Liver (tissue), 3 donors: ENCODE measurements at regions not wholly inside any gene's neighbourhood (a gene's known extent, or its start where the extent isn't known, plus 50 kb on each side); places are given as distances from the start of the nearest gene placed in this dataset.

Experiments used
- ATF3 ChIP-seq: IDR thresholded peaks from 2 replicates; pipeline ENCODE4 v1.6.1; 2016; ENCODE audit warnings: antibody characterized with exemption
- CTCF ChIP-seq: fragments of 150-350 bp; IDR thresholded peaks from 2 replicates; pipeline ENCODE4 v1.5.1; 2017; ENCODE audit warnings: improper control_type of control experiment, low read depth, low read length; ENCODE audit not compliant: missing input control
- EGR1 ChIP-seq, 2 donors: IDR thresholded peaks; 2 replicates each; pipeline ENCODE4 v1.6.1; 2016 to 2018; ENCODE audit warnings: antibody characterized with exemption in 2 of 2, low read depth in 2 of 2
- GABPA ChIP-seq, 2 donors: IDR thresholded peaks in 1 of 2; conservative IDR thresholded peaks in 1 of 2; 2 replicates each; pipeline ENCODE4 v1.6.1; 2016; ENCODE audit warnings: antibody characterized with exemption in 2 of 2, mild to moderate bottlenecking in 1 of 2, moderate library complexity in 1 of 2
- HNF4A ChIP-seq, 2 donors: conservative IDR thresholded peaks; 2 replicates each; pipeline ENCODE4 v1.6.1; 2016; ENCODE audit warnings: antibody characterized with exemption in 2 of 2, mild to moderate bottlenecking in 2 of 2
- JUND ChIP-seq, 2 donors: IDR thresholded peaks; 2 replicates each; pipeline ENCODE4 v1.6.1; 2016; ENCODE audit warnings: antibody characterized with exemption in 2 of 2
- MAX ChIP-seq: IDR thresholded peaks from 2 replicates; pipeline ENCODE4 v1.6.1; 2016; ENCODE audit warnings: antibody characterized with exemption
- NR2F2 ChIP-seq: IDR thresholded peaks from 2 replicates; pipeline ENCODE4 v1.6.1; 2016; ENCODE audit warnings: antibody characterized with exemption
- RAD21 ChIP-seq, 2 donors: IDR thresholded peaks; 2 replicates each; pipeline ENCODE4 v1.6.1; 2016; ENCODE audit warnings: antibody characterized with exemption in 2 of 2, mild to moderate bottlenecking in 2 of 2
- REST ChIP-seq: IDR thresholded peaks from 2 replicates; pipeline ENCODE4 v1.6.1; 2016; ENCODE audit warnings: antibody characterized with exemption, mild to moderate bottlenecking
- RXRA ChIP-seq, 2 donors: IDR thresholded peaks; 2 replicates each; pipeline ENCODE4 v1.6.1; 2017 to 2018; ENCODE audit warnings: antibody characterized with exemption in 2 of 2, mild to moderate bottlenecking in 1 of 2
- TAF1 ChIP-seq: conservative IDR thresholded peaks from 2 replicates; pipeline ENCODE4 v1.6.1; 2016; ENCODE audit warnings: antibody characterized with exemption, mild to moderate bottlenecking
- YY1 ChIP-seq: IDR thresholded peaks from 2 replicates; pipeline ENCODE4 v1.6.1; 2016; ENCODE audit warnings: antibody characterized with exemption, mild to moderate bottlenecking
- ZBTB33 ChIP-seq: IDR thresholded peaks from 2 replicates; pipeline ENCODE4 v1.6.1; 2016; ENCODE audit warnings: antibody characterized with exemption
- donor health status: healthy.
- donor health status: healthy.

- TF ChIP-seq CTCF (no peak), JUND (IDR thresholded peaks at IDR 0.05) (no peak), MAX (no peak), HNF4A (conservative IDR thresholded peaks at IDR 0.05) (no peak), NR2F2 (no peak), EGR1 (IDR thresholded peaks at IDR 0.05; ENCODE audit: low read depth in 2 of 2) (no peak), REST (no peak), RAD21 (IDR thresholded peaks at IDR 0.05) (no peak), TAF1 (no peak), ATF3 (no peak), GABPA (IDR thresholded peaks at IDR 0.05 in 1 of 2, conservative IDR thresholded peaks at IDR 0.05 in 1 of 2) (no peak), ZBTB33 (no peak), YY1 (no peak), RXRA (IDR thresholded peaks at IDR 0.05) (no peak)
These were observed 179.3 kb upstream of the ALG10B start for GRCh38 chr12:38137287-38137686.
